OCI-LY1 (cell line): ENCODE measurements at regions not wholly inside any gene's neighbourhood (a gene's known extent, or its start where the extent isn't known, plus 50 kb on each side); places are given as distances from the start of the nearest gene placed in this dataset.

ENCODE experiments used
- H2AFZ ChIP-seq: fragments of 200-600 bp; sonication (generic), shearing (Covaris generic); 2 replicates; pipeline ENCODE4 v1.6.0; 2014; ENCODE audit warnings: antibody characterized with exemption, mild to moderate bottlenecking, low read length
- H3F3A ChIP-seq: fragments of 200-600 bp; sonication (generic), shearing (Covaris generic); 2 replicates; pipeline ENCODE4 v1.6.0; 2014; ENCODE audit warnings: mild to moderate bottlenecking, antibody characterized with exemption, low read length, moderate library complexity; ENCODE audit not compliant: insufficient read depth
- H3K27ac ChIP-seq: fragments of 200-600 bp; sonication (generic); 2 replicates; pipeline ENCODE4 v1.5.1; 2014; ENCODE audit warnings: low read length, mixed run types, mild to moderate bottlenecking, low read depth; ENCODE audit not compliant: poor library complexity, severe bottlenecking
- H3K27me3 ChIP-seq: fragments of 200-600 bp; sonication (generic); 2 replicates; pipeline ENCODE4 v1.6.0; 2014; ENCODE audit warnings: antibody characterized with exemption, mild to moderate bottlenecking, low read length, moderate library complexity; ENCODE audit not compliant: insufficient read depth
- H3K36me3 ChIP-seq: fragments of 200-600 bp; sonication (generic); 2 replicates; pipeline ENCODE4 v1.6.1; 2014; ENCODE audit warnings: mild to moderate bottlenecking, antibody characterized with exemption, low read length, moderate library complexity, mixed read lengths; ENCODE audit not compliant: insufficient read depth
- H3K4me1 ChIP-seq: fragments of 200-600 bp; sonication (generic); 2 replicates; pipeline ENCODE4 v1.5.1; 2014; ENCODE audit warnings: mild to moderate bottlenecking, low read length, moderate library complexity; ENCODE audit not compliant: insufficient read depth, severe bottlenecking
- H3K4me2 ChIP-seq: fragments of 200-600 bp; sonication (generic), shearing (Covaris generic); 2 replicates; pipeline ENCODE4 v1.6.1; 2014; ENCODE audit warnings: low read length
- H3K4me3 ChIP-seq: fragments of 200-600 bp; sonication (generic); 2 replicates; pipeline ENCODE4 v1.5.1; 2014; ENCODE audit warnings: low read length, low read depth, mild to moderate bottlenecking, mixed read lengths; ENCODE audit not compliant: poor library complexity, severe bottlenecking
- H3K79me2 ChIP-seq: fragments of 200-600 bp; shearing (Covaris generic); 2 replicates; pipeline ENCODE4 v1.6.1; 2016; ENCODE audit warnings: mixed run types, low read length, mixed read lengths; ENCODE audit not compliant: insufficient read depth
- H3K9ac ChIP-seq: fragments of 200-600 bp; sonication (generic), shearing (Covaris generic); 2 replicates; pipeline ENCODE4 v1.6.1; 2014; ENCODE audit warnings: mild to moderate bottlenecking, low read length, mixed read lengths
- H3K9me2 ChIP-seq: fragments of 200-600 bp; sonication (generic), shearing (Covaris generic); 2 replicates; pipeline ENCODE4 v1.6.1; 2014; ENCODE audit warnings: low read depth, mild to moderate bottlenecking, low read length, mixed read lengths
- H3K9me3 ChIP-seq: fragments of 200-600 bp; shearing (Covaris generic); 2 replicates; pipeline ENCODE4 v1.6.1; 2014; ENCODE audit warnings: low read length, mixed read lengths
- H4K20me1 ChIP-seq: fragments of 200-600 bp; sonication (generic), shearing (Covaris generic); 2 replicates; pipeline ENCODE4 v1.6.0; 2016; ENCODE audit warnings: mild to moderate bottlenecking, low read length; ENCODE audit not compliant: insufficient read depth
- CTCF ChIP-seq: fragments of 200-600 bp; sonication (generic), shearing (Covaris generic); IDR thresholded peaks from 2 replicates; pipeline ENCODE4 v1.5.1; 2017; ENCODE audit warnings: mild to moderate bottlenecking, antibody characterized with exemption, low read length, moderate library complexity, mixed read lengths
- EZH2 ChIP-seq: fragments of 200-600 bp; sonication (generic), shearing (Covaris generic); IDR thresholded peaks from 2 replicates; pipeline ENCODE4 v1.8.0; 2017; ENCODE audit warnings: borderline replicate concordance, mixed run types, mild to moderate bottlenecking, antibody characterized with exemption, low read length, moderate library complexity, mixed read lengths

GRCh38 chrX:2614911-2615310 lies 76.2 kb upstream of the CD99 start:
- H3K27ac ChIP-seq: no peak overlapping the region
- TF ChIP-seq CTCF (no peak), EZH2 (no peak)
- H3K4me3 ChIP-seq: no peak overlapping the region
- no peaks in the 10 kb centered on the region for H3K9me2 ChIP-seq
- H3K27me3 ChIP-seq: no peaks in the 10 kb centered on the region
- H3K9ac ChIP-seq: no peak overlapping the region
- H3K4me2 ChIP-seq: no peak overlapping the region
- no peaks in the 10 kb centered on the region for H3K79me2 ChIP-seq
- H2AFZ ChIP-seq: no peak overlapping the region
- H3K9me3 ChIP-seq: no peaks in the 10 kb centered on the region
- H3F3A ChIP-seq: no peaks in the 10 kb centered on the region
- peaks cover 20% of the 10 kb centered on the region for H3K4me1 ChIP-seq
- H4K20me1 ChIP-seq: no peaks in the 10 kb centered on the region
- H3K36me3 ChIP-seq: peaks cover 81% of the 10 kb centered on the region

DNA sequence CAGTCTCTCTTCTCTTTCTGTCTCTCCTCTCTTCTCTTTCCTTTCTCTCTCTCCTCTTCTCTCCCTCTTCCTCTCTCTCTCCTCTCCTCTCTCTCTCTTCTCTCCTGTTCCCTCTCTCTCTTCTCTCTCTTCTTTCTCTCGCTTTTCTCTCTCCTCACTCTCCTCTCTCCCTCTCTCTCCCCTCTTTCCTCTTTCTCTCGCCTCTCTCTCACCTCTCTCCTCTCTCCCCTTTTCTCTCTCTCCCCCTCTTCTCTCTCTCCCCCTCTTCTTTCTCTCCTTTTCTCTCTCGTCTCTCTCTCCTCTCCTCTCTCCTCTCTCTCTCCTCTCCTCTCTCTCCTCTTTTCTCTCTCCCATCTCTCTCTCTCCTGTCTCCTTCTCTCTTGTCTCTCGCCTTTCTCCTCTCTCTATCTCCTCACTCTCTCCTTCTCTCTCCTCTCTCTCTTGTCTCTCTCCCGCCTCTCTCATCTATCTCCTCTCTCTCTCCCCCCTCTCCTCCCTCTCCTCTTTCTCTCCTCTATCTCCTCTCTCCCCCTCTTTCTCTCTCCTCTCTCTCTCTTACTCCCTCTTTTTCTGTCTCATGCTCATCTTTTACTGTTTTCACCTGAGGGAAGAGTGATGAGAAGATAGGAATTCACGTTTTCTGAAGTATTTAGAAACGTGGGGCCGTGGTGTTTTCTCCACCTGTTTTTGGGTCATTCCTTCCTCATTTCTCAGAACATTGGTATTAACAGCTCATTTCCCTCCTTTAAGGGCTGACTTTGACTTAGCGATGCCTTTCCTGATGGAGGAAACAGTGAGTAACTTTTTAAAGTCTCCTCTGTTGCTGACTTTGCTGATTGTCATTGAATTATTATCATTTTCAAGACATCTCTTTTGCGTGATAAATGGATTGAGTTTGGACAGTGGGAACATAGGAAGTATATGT lies 80.6 kb upstream of the CD99 start:
- H3K4me3 ChIP-seq: peak overlapping the region; percentile 86
- H3K9me2 ChIP-seq: no peaks in the 10 kb centered on the region
- H3K9me3 ChIP-seq: no peaks in the 10 kb centered on the region
- no peaks in the 10 kb centered on the region for H3K79me2 ChIP-seq
- H3K4me2 ChIP-seq: peak overlapping the region; percentile 90
- H3K27me3 ChIP-seq: no peaks in the 10 kb centered on the region
- peak overlapping the region; percentile 61 for H3K27ac ChIP-seq
- H3K36me3 ChIP-seq: peaks cover 38% of the 10 kb centered on the region; the same call in 1 of the 2 replicates
- no peaks in the 10 kb centered on the region for H4K20me1 ChIP-seq
- peaks cover 25% of the 10 kb centered on the region for H3K4me1 ChIP-seq
- H3F3A ChIP-seq: no peaks in the 10 kb centered on the region
- peak overlapping the region; percentile 92 for H3K9ac ChIP-seq
- TF ChIP-seq CTCF (no peak), EZH2 (no peak)
- no peak overlapping the region for H2AFZ ChIP-seq

- peaks cover 29% of the 10 kb centered on the region; the same call in 1 of the 2 replicates for H3K36me3 ChIP-seq
- TF ChIP-seq EZH2 (no peak), CTCF (peak; percentile 30)
- H3K4me1 ChIP-seq: peaks cover 25% of the 10 kb centered on the region
- H3K9ac ChIP-seq: peak overlapping the region; percentile 92
- H3K27me3 ChIP-seq: no peaks in the 10 kb centered on the region
- H3F3A ChIP-seq: no peaks in the 10 kb centered on the region
- H3K4me2 ChIP-seq: peak overlapping the region; percentile 90
- no peaks in the 10 kb centered on the region for H3K9me3 ChIP-seq
- no peaks in the 10 kb centered on the region for H3K79me2 ChIP-seq
- H4K20me1 ChIP-seq: no peaks in the 10 kb centered on the region
- peak overlapping the region; percentile 86 for H3K4me3 ChIP-seq
- no peak overlapping the region for H3K27ac ChIP-seq
- H3K9me2 ChIP-seq: no peaks in the 10 kb centered on the region
- no peak overlapping the region for H2AFZ ChIP-seq
These were observed 81.5 kb upstream of the CD99 start for GRCh38 chrX:2609431-2610238.
